ENCODE measurements at regions not wholly inside any gene's neighbourhood (a gene's known extent, or its start where the extent isn't known, plus 50 kb on each side); places are given as distances from the start of the nearest gene placed in this dataset.

- H3K9me3 Mint-ChIP-seq (ENCODE audit: unreplicated experiment) = peaks cover 1% of the 10 kb centered on the region
- H3K27ac Mint-ChIP-seq (ENCODE audit: unreplicated experiment) = no peak overlapping the region
- peaks cover 2% of the 10 kb centered on the region for H3K4me1 Mint-ChIP-seq (ENCODE audit: low read depth, unreplicated experiment)
- TF ChIP-seq, protein P1, sequence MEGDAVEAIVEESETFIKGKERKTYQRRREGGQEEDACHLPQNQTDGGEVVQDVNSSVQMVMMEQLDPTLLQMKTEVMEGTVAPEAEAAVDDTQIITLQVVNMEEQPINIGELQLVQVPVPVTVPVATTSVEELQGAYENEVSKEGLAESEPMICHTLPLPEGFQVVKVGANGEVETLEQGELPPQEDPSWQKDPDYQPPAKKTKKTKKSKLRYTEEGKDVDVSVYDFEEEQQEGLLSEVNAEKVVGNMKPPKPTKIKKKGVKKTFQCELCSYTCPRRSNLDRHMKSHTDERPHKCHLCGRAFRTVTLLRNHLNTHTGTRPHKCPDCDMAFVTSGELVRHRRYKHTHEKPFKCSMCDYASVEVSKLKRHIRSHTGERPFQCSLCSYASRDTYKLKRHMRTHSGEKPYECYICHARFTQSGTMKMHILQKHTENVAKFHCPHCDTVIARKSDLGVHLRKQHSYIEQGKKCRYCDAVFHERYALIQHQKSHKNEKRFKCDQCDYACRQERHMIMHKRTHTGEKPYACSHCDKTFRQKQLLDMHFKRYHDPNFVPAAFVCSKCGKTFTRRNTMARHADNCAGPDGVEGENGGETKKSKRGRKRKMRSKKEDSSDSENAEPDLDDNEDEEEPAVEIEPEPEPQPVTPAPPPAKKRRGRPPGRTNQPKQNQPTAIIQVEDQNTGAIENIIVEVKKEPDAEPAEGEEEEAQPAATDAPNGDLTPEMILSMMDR (IDR thresholded peaks at IDR 0.05; ENCODE audit: partially characterized antibody, unreplicated experiment) = no peak
- H3K36me3 Mint-ChIP-seq (ENCODE audit: unreplicated experiment) = no peaks in the 10 kb centered on the region
- no peak overlapping the region for H3K4me3 Mint-ChIP-seq (ENCODE audit: unreplicated experiment)
- DNase-seq = no peak
- no peaks in the 10 kb centered on the region for H3K27me3 Mint-ChIP-seq (ENCODE audit: unreplicated experiment)
Observed at GRCh38 chr12:3962631-3963483, 89.7 kb upstream of the PARP11 start.

DNA sequence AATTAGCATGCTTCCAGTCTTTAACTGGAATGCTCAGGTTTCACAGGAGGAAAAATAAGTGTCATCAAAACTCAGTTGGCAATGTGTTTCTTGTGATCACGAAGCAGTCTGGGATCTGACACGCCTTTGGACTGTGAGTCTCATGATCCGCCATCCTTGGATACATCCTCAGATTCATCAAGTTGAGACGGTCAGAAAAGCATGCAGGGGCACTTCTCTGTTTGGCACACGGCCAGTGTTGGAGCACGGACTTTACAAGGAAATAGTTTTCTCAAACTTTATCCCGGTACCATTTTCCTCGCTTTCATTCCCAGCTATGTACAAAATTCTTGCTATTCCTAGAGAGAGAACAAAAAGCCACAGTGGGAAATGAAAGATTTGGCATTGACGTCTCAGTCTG lies 88.4 kb upstream of the PARP11 start:
- Mint-ChIP-seq H3K4me1 (ENCODE audit: low read depth, unreplicated experiment) (peaks cover 2% of the 10 kb centered on the region), H3K27me3 (ENCODE audit: unreplicated experiment) (no peaks in the 10 kb centered on the region), H3K4me3 (ENCODE audit: unreplicated experiment) (no peak overlapping the region), H3K27ac (ENCODE audit: unreplicated experiment) (no peak overlapping the region), H3K9me3 (ENCODE audit: unreplicated experiment) (peaks cover 1% of the 10 kb centered on the region), H3K36me3 (ENCODE audit: unreplicated experiment) (peaks cover 3% of the 10 kb centered on the region)
- TF ChIP-seq, protein P1 (IDR thresholded peaks at IDR 0.05; ENCODE audit: partially characterized antibody, unreplicated experiment) = no peak
- no peak for DNase-seq

DNA sequence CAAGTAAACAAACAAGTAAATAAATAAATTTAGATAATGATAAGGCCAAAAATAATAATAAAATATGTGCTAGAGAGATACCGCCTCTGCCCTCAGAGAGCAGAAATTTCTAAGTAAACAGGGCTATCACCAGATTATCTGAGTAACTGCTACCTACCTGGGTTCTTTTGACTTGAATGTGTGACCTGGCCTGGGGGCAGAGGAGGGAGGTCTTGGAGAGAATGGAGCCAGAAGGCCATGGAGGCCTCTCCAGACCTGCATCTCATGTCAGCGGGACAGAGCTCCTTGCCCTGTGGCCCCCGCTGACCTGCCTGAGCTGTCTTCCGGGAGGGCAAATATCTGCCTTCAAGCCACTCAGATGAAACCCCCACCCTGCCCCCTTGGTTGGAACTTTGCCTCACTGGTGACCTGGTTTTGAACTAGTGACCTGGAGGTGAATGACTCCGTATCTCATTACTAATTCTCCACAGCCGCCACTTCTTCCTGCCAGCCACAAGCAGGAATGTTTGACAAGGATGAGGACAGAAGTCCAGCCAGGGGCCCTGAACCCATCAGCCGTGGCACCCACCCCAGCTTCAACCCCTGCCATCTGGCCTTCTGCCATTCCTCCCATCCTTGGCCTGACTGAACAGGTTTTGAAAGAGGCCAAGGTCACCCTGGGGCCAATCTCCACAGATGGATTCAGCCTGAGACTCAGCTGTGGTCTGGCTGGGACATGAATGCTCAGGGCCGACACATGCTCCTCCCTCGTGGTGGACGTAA lies 86.8 kb upstream of the PARP11 start:
- no peak overlapping the region for H3K4me3 Mint-ChIP-seq (ENCODE audit: unreplicated experiment)
- no peak overlapping the region for H3K27ac Mint-ChIP-seq (ENCODE audit: unreplicated experiment)
- H3K36me3 Mint-ChIP-seq (ENCODE audit: unreplicated experiment) = peaks cover 3% of the 10 kb centered on the region
- H3K4me1 Mint-ChIP-seq (ENCODE audit: low read depth, unreplicated experiment) = peaks cover 2% of the 10 kb centered on the region
- H3K27me3 Mint-ChIP-seq (ENCODE audit: unreplicated experiment) = no peaks in the 10 kb centered on the region
- H3K9me3 Mint-ChIP-seq (ENCODE audit: unreplicated experiment) = peaks cover 1% of the 10 kb centered on the region
- TF ChIP-seq, protein P1 (IDR thresholded peaks at IDR 0.05; ENCODE audit: partially characterized antibody, unreplicated experiment) = no peak
- no peak for DNase-seq

GRCh38 chr12:3958534-3958933 lies 85.3 kb upstream of the PARP11 start:
- H3K4me3 Mint-ChIP-seq (ENCODE audit: unreplicated experiment) = no peak overlapping the region
- TF ChIP-seq, protein P1 (IDR thresholded peaks at IDR 0.05; ENCODE audit: partially characterized antibody, unreplicated experiment) = no peak
- H3K27ac Mint-ChIP-seq (ENCODE audit: unreplicated experiment) = no peak overlapping the region
- H3K36me3 Mint-ChIP-seq (ENCODE audit: unreplicated experiment) = peaks cover 3% of the 10 kb centered on the region
- H3K9me3 Mint-ChIP-seq (ENCODE audit: unreplicated experiment) = peaks cover 1% of the 10 kb centered on the region
- no peak for DNase-seq
- no peaks in the 10 kb centered on the region for H3K27me3 Mint-ChIP-seq (ENCODE audit: unreplicated experiment)
- peaks cover 2% of the 10 kb centered on the region for H3K4me1 Mint-ChIP-seq (ENCODE audit: low read depth, unreplicated experiment)
